ENCODE measurements at regions not wholly inside any gene's neighbourhood (a gene's known extent, or its start where the extent isn't known, plus 50 kb on each side); places are given as distances from the start of the nearest gene placed in this dataset.

- Histone ChIP-seq H3K27ac (ENCODE audit: low read length) (no peak overlapping the region), H3K4me3 (ENCODE audit: low read length in 2 of 2) (no peak overlapping the region), H3K4me1 (ENCODE audit: control insufficient read depth, insufficient read depth, low read length) (no peaks in the 10 kb centered on the region), H3K27me3 (ENCODE audit: control insufficient read depth in 1 of 2, insufficient read depth in 2 of 2, low read length in 2 of 2) (no peaks in the 10 kb centered on the region), H3K9me3 (ENCODE audit: control insufficient read depth in 2 of 2, low read length in 2 of 2) (peaks cover 2 to 5% of the 10 kb centered on the region in 2 donors), H3K9ac (ENCODE audit: low read length in 2 of 2) (no peak overlapping the region), H3K36me3 (ENCODE audit: control insufficient read depth in 2 of 2, insufficient read depth in 2 of 2, low read length in 2 of 2) (no peaks in the 10 kb centered on the region)
Measured at GRCh38 chr12:60441577-60441976, 845.7 kb downstream of the SLC16A7 start.

GRCh38 chr12:60451457-60451856, 855.6 kb downstream of the SLC16A7 start:
- no peaks in the 10 kb centered on the region for H3K4me1 ChIP-seq (ENCODE audit: control insufficient read depth, insufficient read depth, low read length)
- no peak overlapping the region for H3K4me3 ChIP-seq (ENCODE audit: low read length in 2 of 2)
- H3K36me3 ChIP-seq (ENCODE audit: control insufficient read depth in 2 of 2, insufficient read depth in 2 of 2, low read length in 2 of 2): no peaks in the 10 kb centered on the region
- no peak overlapping the region for H3K9ac ChIP-seq (ENCODE audit: low read length in 2 of 2)
- no peaks in the 10 kb centered on the region for H3K9me3 ChIP-seq (ENCODE audit: control insufficient read depth in 2 of 2, low read length in 2 of 2)
- H3K27ac ChIP-seq (ENCODE audit: low read length): no peak overlapping the region
- H3K27me3 ChIP-seq (ENCODE audit: control insufficient read depth in 1 of 2, insufficient read depth in 2 of 2, low read length in 2 of 2): no peaks in the 10 kb centered on the region

GRCh38 chr12:60465060-60465459, 869.2 kb downstream of the SLC16A7 start:
- H3K4me1 ChIP-seq (ENCODE audit: control insufficient read depth, insufficient read depth, low read length): no peaks in the 10 kb centered on the region
- no peaks in the 10 kb centered on the region for H3K9me3 ChIP-seq (ENCODE audit: control insufficient read depth in 2 of 2, low read length in 2 of 2)
- H3K36me3 ChIP-seq (ENCODE audit: control insufficient read depth in 2 of 2, insufficient read depth in 2 of 2, low read length in 2 of 2): no peaks in the 10 kb centered on the region
- no peak overlapping the region for H3K4me3 ChIP-seq (ENCODE audit: low read length in 2 of 2)
- no peaks in the 10 kb centered on the region for H3K27me3 ChIP-seq (ENCODE audit: control insufficient read depth in 1 of 2, insufficient read depth in 2 of 2, low read length in 2 of 2)
- no peak overlapping the region for H3K9ac ChIP-seq (ENCODE audit: low read length in 2 of 2)
- H3K27ac ChIP-seq (ENCODE audit: low read length): no peak overlapping the region

- Histone ChIP-seq H3K9me3 (ENCODE audit: control insufficient read depth in 2 of 2, low read length in 2 of 2) (no peaks in the 10 kb centered on the region), H3K27ac (ENCODE audit: low read length) (no peak overlapping the region), H3K36me3 (ENCODE audit: control insufficient read depth in 2 of 2, insufficient read depth in 2 of 2, low read length in 2 of 2) (no peaks in the 10 kb centered on the region), H3K4me3 (ENCODE audit: low read length in 2 of 2) (no peak overlapping the region), H3K9ac (ENCODE audit: low read length in 2 of 2) (no peak overlapping the region), H3K4me1 (ENCODE audit: control insufficient read depth, insufficient read depth, low read length) (no peaks in the 10 kb centered on the region), H3K27me3 (ENCODE audit: control insufficient read depth in 1 of 2, insufficient read depth in 2 of 2, low read length in 2 of 2) (no peaks in the 10 kb centered on the region)
Measured at GRCh38 chr12:60468546-60468945, 872.7 kb downstream of the SLC16A7 start.

- Histone ChIP-seq H3K27ac (ENCODE audit: low read length) (no peak overlapping the region), H3K27me3 (ENCODE audit: control insufficient read depth in 1 of 2, insufficient read depth in 2 of 2, low read length in 2 of 2) (no peaks in the 10 kb centered on the region), H3K9ac (ENCODE audit: low read length in 2 of 2) (no peak overlapping the region), H3K36me3 (ENCODE audit: control insufficient read depth in 2 of 2, insufficient read depth in 2 of 2, low read length in 2 of 2) (no peaks in the 10 kb centered on the region), H3K9me3 (ENCODE audit: control insufficient read depth in 2 of 2, low read length in 2 of 2) (no peaks in the 10 kb centered on the region), H3K4me1 (ENCODE audit: control insufficient read depth, insufficient read depth, low read length) (no peaks in the 10 kb centered on the region), H3K4me3 (ENCODE audit: low read length in 2 of 2) (no peak overlapping the region)
Measured at GRCh38 chr12:60475825-60476224, 880.0 kb downstream of the SLC16A7 start.

GRCh38 chr12:60487284-60487683, 891.5 kb downstream of the SLC16A7 start:
- no peaks in the 10 kb centered on the region for H3K27me3 ChIP-seq (ENCODE audit: control insufficient read depth in 1 of 2, insufficient read depth in 2 of 2, low read length in 2 of 2)
- no peak overlapping the region for H3K27ac ChIP-seq (ENCODE audit: low read length)
- no peak overlapping the region for H3K4me3 ChIP-seq (ENCODE audit: low read length in 2 of 2)
- H3K9ac ChIP-seq (ENCODE audit: low read length in 2 of 2): no peak overlapping the region
- no peaks in the 10 kb centered on the region for H3K4me1 ChIP-seq (ENCODE audit: control insufficient read depth, insufficient read depth, low read length)
- H3K9me3 ChIP-seq (ENCODE audit: control insufficient read depth in 2 of 2, low read length in 2 of 2): peaks cover 0 to 4% of the 10 kb centered on the region in 2 donors
- H3K36me3 ChIP-seq (ENCODE audit: control insufficient read depth in 2 of 2, insufficient read depth in 2 of 2, low read length in 2 of 2): no peaks in the 10 kb centered on the region

- H3K9ac ChIP-seq (ENCODE audit: low read length in 2 of 2): no peak overlapping the region
- H3K27me3 ChIP-seq (ENCODE audit: control insufficient read depth in 1 of 2, insufficient read depth in 2 of 2, low read length in 2 of 2): no peaks in the 10 kb centered on the region
- no peak overlapping the region for H3K4me3 ChIP-seq (ENCODE audit: low read length in 2 of 2)
- H3K36me3 ChIP-seq (ENCODE audit: control insufficient read depth in 2 of 2, insufficient read depth in 2 of 2, low read length in 2 of 2): no peaks in the 10 kb centered on the region
- H3K27ac ChIP-seq (ENCODE audit: low read length): no peak overlapping the region
- no peaks in the 10 kb centered on the region for H3K9me3 ChIP-seq (ENCODE audit: control insufficient read depth in 2 of 2, low read length in 2 of 2)
- no peaks in the 10 kb centered on the region for H3K4me1 ChIP-seq (ENCODE audit: control insufficient read depth, insufficient read depth, low read length)
Measured at GRCh38 chr12:60489071-60489470, 893.2 kb downstream of the SLC16A7 start.

- H3K9me3 ChIP-seq (ENCODE audit: control insufficient read depth in 2 of 2, low read length in 2 of 2): no peaks in the 10 kb centered on the region
- no peak overlapping the region for H3K9ac ChIP-seq (ENCODE audit: low read length in 2 of 2)
- H3K4me3 ChIP-seq (ENCODE audit: low read length in 2 of 2): no peak overlapping the region
- H3K36me3 ChIP-seq (ENCODE audit: control insufficient read depth in 2 of 2, insufficient read depth in 2 of 2, low read length in 2 of 2): no peaks in the 10 kb centered on the region
- H3K27ac ChIP-seq (ENCODE audit: low read length): no peak overlapping the region
- H3K27me3 ChIP-seq (ENCODE audit: control insufficient read depth in 1 of 2, insufficient read depth in 2 of 2, low read length in 2 of 2): no peaks in the 10 kb centered on the region
- no peaks in the 10 kb centered on the region for H3K4me1 ChIP-seq (ENCODE audit: control insufficient read depth, insufficient read depth, low read length)
Measured at GRCh38 chr12:60494244-60494643, 898.4 kb downstream of the SLC16A7 start.

- no peaks in the 10 kb centered on the region for H3K27me3 ChIP-seq (ENCODE audit: control insufficient read depth in 1 of 2, insufficient read depth in 2 of 2, low read length in 2 of 2)
Measured at GRCh38 chr12:60498656-60499055, 902.8 kb downstream of the SLC16A7 start.

GRCh38 chr12:60501124-60501729, 905.4 kb downstream of the SLC16A7 start:
- no peaks in the 10 kb centered on the region for H3K9me3 ChIP-seq (ENCODE audit: control insufficient read depth in 2 of 2, low read length in 2 of 2)
- no peak overlapping the region for H3K9ac ChIP-seq (ENCODE audit: low read length in 2 of 2)
- no peak overlapping the region for H3K4me3 ChIP-seq (ENCODE audit: low read length in 2 of 2)
- H3K4me1 ChIP-seq (ENCODE audit: control insufficient read depth, insufficient read depth, low read length): no peaks in the 10 kb centered on the region
- H3K27ac ChIP-seq (ENCODE audit: low read length): no peak overlapping the region
- no peaks in the 10 kb centered on the region for H3K36me3 ChIP-seq (ENCODE audit: control insufficient read depth in 2 of 2, insufficient read depth in 2 of 2, low read length in 2 of 2)
- H3K27me3 ChIP-seq (ENCODE audit: control insufficient read depth in 1 of 2, insufficient read depth in 2 of 2, low read length in 2 of 2): no peaks in the 10 kb centered on the region

More at GRCh38 chr12:60498656-60499055, 902.8 kb downstream of the SLC16A7 start:
- H3K36me3 ChIP-seq (ENCODE audit: control insufficient read depth in 2 of 2, insufficient read depth in 2 of 2, low read length in 2 of 2): no peaks in the 10 kb centered on the region
- no peak overlapping the region for H3K27ac ChIP-seq (ENCODE audit: low read length)
- no peak overlapping the region for H3K9ac ChIP-seq (ENCODE audit: low read length in 2 of 2)
- H3K9me3 ChIP-seq (ENCODE audit: control insufficient read depth in 2 of 2, low read length in 2 of 2): no peaks in the 10 kb centered on the region
- no peaks in the 10 kb centered on the region for H3K4me1 ChIP-seq (ENCODE audit: control insufficient read depth, insufficient read depth, low read length)
- H3K4me3 ChIP-seq (ENCODE audit: low read length in 2 of 2): no peak overlapping the region

- Histone ChIP-seq H3K9me3 (ENCODE audit: control insufficient read depth in 2 of 2, low read length in 2 of 2) (no peaks in the 10 kb centered on the region), H3K4me1 (ENCODE audit: control insufficient read depth, insufficient read depth, low read length) (no peaks in the 10 kb centered on the region)
Measured at GRCh38 chr12:60522684-60523400, 927.0 kb downstream of the SLC16A7 start.

More at GRCh38 chr12:60522684-60523400, 927.0 kb downstream of the SLC16A7 start:
- no peak overlapping the region for H3K27ac ChIP-seq (ENCODE audit: low read length)
- H3K27me3 ChIP-seq (ENCODE audit: control insufficient read depth in 1 of 2, insufficient read depth in 2 of 2, low read length in 2 of 2): no peaks in the 10 kb centered on the region
- H3K4me3 ChIP-seq (ENCODE audit: low read length in 2 of 2): no peak overlapping the region
- H3K9ac ChIP-seq (ENCODE audit: low read length in 2 of 2): no peak overlapping the region
- H3K36me3 ChIP-seq (ENCODE audit: control insufficient read depth in 2 of 2, insufficient read depth in 2 of 2, low read length in 2 of 2): no peaks in the 10 kb centered on the region

Data from stomach smooth muscle (tissue), 2 donors.